Stimulated activated CD8-positive, alpha-beta memory T cell treated with anti-CD3 and anti-CD28 coated beads, Interleukin-12 subunit alpha, Interleukin-12 subunit beta, amount 100 ng/mL, for 24 hours (primary cell): ENCODE measurements at regions not wholly inside any gene's neighbourhood (a gene's known extent, or its start where the extent isn't known, plus 50 kb on each side); places are given as distances from the start of the nearest gene placed in this dataset.

Source experiments
- DNase-seq: peaks from one replicate; pipeline ENCODE4 v3.0.0-alpha.2; 2020; ENCODE audit errors: extremely low read depth

DNA sequence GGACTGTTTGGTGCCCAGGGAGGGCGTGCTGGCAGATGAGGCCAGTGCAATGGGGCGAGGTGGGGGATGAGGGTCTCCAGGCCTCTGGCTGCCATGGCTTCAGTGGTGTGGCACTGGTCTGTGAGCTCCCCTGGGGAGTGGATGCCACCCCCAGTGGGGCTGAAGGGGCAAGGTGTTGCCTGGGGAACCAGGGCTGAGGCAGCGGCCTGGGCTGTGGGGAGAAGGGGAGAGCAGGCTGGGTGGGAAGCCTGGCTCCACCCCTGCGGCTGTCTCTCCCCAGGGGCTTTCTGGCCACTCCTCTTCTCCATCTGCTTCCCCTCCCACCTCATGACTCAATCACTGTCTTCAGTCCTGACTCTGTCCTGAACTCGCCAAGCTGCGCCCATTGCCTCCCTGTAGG is 88.4 kb upstream of the TLE3 start:
- DNase-seq: no peak

GRCh38 chr15:70185251-70185711 is 87.6 kb upstream of the TLE3 start:
- DNase-seq: no peak

DNA sequence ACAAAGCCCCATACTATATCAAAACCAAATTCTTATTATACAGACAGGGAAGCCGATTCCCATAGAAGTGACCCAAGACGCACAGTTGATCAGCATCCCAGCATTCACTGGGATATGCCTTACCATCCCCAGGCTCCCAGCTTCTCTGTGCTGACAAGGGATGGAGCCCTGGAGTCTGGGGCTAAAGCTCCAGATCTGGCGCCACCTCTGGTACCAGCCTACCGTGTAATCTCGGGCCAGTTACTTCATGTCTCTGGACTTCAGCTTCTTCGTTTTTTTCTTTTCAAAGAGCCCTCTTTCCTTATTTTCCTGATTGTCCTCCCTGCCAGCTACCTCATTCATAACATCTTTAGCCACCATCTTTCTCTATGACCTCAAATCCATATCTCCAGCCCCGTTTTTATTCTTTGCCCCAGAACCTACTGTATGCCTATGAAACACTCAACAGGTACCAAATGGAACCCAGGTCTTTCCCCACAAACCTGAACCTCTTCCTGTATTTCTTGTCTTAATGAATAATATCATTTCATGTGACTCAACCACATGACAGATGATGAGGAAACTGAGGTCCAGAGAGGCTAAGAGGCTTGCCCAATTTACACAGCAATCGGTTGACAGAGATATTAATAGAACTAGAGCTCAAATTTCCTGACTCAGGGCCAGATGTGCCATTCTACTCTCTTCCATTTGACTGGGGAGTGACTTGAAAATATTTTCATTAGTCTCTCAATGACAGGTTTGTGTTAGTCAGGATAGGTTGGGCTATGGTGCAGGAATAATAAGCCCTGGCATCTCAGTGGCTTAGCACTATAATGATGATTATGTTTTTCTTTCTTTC is 85.4 kb upstream of the TLE3 start:
- no peak for DNase-seq

- no peak for DNase-seq
Measured at GRCh38 chr15:70181626-70182255, 84.0 kb upstream of the TLE3 start.

DNA sequence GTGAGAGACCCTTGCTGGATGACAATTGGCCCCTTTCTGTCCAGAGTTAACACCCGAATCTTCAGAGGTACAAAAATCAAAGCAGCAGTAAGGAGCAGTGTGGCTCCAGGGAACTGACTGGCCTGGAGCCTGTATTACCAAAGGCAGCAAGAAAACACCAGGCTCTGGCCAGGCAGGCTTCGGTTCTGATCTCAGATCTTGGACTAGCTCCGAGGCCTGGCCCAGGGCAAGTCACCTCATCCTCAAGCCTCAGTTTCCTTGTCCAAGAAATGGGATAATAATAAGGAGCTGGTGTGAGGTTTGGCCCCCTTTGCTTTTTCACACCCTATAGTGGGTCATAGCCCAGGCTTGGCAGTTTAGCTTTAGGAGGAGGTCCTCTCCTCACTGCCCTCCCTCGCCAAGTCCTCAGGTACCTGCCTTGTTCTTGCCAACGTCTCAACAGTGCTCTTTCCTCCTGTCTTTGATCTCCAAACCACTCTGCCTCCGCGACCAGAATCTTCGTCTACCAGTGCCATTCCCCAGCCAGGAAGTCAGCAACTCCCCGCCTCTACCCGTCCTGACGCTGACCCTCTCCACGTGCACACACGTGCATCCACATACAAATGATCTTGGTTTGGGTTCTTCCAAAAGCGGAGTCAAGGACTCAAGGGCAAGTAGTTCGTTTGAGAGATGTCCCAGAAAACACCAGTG is 82.6 kb upstream of the TLE3 start:
- DNase-seq: no peak

DNA sequence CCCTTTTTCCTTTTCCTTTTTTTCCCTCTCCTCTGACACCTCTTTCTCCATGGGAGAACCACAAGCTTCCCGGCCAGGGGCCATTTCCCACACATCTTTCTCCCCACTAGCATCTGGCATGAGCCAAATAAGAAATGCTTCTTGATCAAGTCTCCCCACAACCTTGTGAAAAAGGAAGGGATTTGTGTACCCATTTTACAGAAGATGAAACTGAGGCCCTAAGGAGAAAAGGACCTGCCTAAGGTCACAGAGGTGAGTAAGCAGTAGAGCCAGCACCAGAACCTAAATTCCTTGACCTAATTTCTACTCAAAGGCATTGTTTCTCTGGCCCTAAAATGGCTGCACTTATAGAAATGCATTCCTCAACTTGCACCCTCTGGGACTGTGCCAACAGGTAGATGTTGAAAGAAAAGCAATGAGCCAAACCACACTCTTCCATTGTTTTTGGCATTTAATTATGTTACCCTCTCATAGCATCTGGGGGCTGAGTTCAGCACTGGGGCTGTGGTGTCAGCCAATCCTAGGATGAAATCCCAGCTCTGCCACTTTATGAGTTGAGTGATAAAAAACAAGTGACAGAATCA is 81.7 kb upstream of the TLE3 start:
- DNase-seq: no peak

- DNase-seq: no peak
Measured at GRCh38 chr15:70178335-70179084, 80.8 kb upstream of the TLE3 start.

- no peak for DNase-seq
Measured at GRCh38 chr15:70172566-70173225, 75.0 kb upstream of the TLE3 start.

DNA sequence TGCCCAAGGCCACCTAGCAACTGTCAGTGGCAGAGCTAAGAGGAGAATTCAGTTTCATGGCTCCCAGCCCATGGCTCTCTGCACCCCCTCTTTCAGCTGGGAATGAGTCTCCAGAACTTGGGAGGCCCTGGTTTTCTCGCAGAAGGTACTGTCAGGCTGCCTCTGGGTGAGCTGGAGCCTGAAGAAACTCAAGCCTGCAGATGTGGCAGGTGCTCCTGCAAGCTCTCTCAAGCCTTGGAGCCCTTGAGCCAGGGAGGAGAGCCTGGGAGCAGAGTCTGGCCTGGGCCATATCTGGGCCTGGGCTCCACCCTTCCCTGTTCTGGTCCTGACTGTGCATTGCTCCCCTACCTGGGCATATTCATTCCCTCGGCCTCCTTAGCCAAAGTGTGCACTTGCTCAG is 74.4 kb upstream of the TLE3 start:
- DNase-seq: no peak

DNA sequence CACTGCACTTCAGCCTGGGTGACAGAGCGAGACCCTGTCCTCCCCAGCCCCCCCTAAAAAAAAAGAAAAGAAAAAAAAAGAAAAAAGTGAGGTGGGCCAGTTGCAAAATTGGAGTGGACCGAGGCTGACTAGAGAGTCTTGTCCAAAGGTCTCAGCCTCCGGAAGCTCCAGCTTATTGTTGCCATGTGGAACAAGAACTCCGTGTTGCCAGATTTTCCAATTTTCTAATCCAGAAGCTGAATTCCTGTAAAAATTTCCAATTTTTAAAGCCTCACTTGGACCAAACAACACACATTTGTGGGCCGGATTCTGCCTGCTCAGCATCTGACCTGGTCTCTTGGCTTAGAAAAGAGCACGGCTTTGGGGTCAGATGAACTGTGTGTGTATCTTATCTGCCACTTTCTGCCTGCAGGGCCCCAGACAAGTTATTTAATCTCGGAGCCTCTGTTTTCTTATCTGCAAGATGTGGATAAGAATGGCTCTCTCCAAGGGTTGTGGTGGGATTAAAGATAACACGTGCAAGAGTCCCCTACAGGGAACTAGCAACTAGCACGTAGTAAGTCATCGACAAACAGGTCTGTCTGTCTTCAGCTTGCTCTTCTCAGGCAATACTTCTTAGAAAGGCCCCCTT is 73.7 kb upstream of the TLE3 start:
- DNase-seq: no peak

- no peak for DNase-seq
Measured at GRCh38 chr15:70170096-70170699, 72.5 kb upstream of the TLE3 start.

GRCh38 chr15:70169147-70169546 is 71.4 kb upstream of the TLE3 start:
- no peak for DNase-seq

DNA sequence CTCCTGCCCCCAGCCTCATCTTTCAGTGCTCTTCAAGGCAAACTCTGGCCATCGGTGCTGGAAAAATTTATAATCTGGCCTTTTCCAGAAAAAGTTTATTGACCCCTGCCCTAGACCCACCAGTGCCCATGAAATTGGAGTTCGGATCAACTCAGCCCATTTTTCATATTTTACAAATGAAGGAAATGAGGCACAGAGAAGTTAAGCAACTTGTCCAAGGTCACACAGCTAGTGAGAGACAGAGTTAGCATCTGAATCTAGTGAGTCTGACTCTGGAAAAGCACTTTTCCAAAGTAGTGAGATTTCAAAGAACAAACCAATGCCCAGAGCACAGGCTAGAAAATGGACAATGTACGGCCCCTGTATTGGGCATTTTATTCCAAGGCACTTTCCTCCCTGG is 69.4 kb upstream of the TLE3 start:
- no peak for DNase-seq

DNA sequence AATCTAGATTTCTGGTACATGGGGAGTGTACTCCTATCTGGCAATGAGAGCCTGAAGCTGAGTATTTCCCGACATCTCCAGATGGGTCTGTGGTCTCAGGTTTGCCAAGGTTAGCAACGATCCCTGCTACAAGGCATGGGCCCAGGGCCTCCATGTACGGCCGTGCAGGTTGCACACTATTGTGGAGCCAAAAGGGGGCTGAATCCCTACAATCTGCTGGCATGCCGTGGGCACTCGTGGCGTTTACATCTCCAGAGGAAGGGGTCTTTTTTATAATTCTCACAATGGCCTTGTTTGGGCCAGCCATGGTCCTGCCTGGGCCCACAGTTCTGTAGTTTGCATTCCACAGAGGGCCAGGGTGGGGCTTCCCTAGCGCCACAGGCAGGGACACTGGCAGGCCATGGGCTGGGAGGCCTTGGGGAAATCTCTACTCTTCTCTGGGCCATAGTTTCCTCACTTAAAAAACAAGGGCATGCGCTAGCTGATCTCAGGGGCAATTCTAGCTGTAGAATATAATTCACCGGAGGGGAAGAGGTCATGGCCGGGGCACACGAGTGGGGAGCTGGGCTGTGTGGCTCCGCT is 68.9 kb upstream of the TLE3 start:
- no peak for DNase-seq

- DNase-seq: no peak
Measured at GRCh38 chr15:70165716-70166284, 68.1 kb upstream of the TLE3 start.

DNA sequence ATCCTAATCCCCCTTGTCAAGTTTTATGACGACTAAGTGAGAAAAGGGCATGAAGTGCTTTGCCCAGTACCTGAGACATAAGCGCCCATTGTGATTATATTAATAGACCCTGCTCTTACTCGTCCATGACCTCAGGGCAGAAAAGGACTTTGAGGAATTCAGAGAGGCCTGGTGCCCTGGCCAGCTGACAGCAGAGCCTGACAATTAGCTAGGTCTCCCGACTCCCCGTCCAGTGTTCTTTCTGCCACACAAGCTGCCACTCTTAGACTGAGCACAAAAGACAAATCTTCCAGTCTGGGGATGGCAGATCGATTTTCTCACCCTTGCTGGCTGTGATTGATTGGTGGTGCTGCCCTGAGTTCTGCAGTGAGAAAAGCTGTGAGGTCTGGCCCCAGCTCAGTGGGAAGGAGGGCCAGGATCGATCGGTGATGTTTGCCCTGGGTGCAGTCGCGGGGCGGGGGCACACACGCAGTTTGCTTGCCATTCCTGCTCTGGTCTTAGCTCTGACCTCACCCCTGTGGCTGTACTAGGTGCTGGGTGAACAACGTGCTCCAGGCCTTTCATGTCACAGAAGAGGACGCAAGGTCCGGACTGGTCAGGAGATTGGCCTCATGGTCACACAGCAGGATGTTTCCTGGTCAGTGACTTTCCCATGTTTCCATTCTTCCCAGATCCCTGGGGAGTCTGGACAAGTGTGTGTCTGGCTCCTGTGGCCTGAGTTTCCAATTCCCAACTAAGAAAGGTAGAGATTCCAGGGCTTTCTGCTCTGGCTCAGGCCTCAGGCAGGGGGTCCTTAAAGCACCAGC is 67.4 kb upstream of the TLE3 start:
- DNase-seq: no peak

- no peak for DNase-seq
Measured at GRCh38 chr15:70164156-70164900, 66.6 kb upstream of the TLE3 start.
